ENCODE measurements at regions not wholly inside any gene's neighbourhood (a gene's known extent, or its start where the extent isn't known, plus 50 kb on each side); places are given as distances from the start of the nearest gene placed in this dataset.

DNA sequence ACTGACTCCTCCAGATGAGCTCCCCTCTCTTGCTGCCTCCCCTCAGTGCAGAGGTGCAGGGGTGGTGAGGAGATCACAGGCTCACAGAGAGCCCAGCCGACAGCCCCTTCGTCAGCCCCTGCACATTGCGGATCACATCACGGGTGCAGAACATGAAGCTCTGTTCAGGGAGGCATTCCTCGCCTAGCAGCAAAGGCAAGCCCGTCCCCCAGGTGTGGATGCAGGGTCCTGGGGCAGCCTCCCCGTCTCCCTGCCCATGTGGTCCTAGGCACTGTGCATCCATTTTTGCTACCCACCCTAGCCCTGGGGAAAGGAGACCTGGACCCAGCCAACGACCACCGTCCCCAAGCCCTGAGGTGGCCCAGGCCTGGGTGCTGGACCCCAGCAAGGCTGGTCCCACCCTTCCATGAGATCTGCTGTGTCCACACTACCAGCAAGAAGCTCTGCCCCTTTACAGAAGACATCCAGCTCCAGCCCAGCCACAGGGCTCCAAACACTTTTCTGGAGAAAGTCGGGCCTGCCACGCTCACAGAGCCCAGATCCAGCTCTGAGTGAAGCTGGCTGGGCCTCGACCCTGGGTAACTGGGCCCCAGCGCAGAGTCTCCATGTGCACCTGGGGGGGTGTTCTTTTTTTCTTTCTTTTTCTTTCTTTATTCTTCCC lies 248.7 kb downstream of the NPHP4 start:
- no peaks in the 10 kb centered on the region for H3K27me3 Mint-ChIP-seq (ENCODE audit: insufficient read depth)
- no peak overlapping the region for H3K4me3 Mint-ChIP-seq
- intact Hi-C loops (cut with micrococcal nuclease): loop anchor here (2.0 kb wide), 1 partner anchor 107 kb away; no protein-coding TSS in a partner anchor
- no peak overlapping the region for H3K27ac Mint-ChIP-seq
- no peak for DNase-seq (ENCODE audit: low spot score)
- no peaks in the 10 kb centered on the region for H3K4me1 Mint-ChIP-seq (ENCODE audit: low read depth)
- H3K9me3 Mint-ChIP-seq: no peaks in the 10 kb centered on the region
- no peaks in the 10 kb centered on the region for H3K36me3 Mint-ChIP-seq (ENCODE audit: low read depth)

DNA sequence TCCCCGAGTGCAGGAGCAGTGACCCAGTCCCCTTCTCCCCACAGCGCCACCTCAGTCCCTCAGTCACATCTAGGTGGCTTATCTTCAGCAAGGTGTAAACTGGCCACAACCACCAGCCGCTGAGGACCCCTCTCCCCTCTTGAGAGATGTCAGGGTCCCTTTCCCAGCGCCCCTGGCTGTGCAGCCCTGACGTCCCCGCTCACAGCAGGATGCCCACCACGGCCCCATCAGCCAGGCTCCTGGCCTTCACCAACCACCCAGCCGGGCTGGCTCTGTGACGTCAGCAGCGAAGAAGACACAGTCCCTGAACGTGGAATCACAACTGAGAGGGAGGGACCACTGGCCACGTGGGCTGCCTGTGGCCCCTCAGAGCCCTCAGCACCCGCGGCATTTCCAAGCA lies 249.4 kb downstream of the NPHP4 start:
- DNase-seq (ENCODE audit: low spot score): no peak
- Mint-ChIP-seq H3K4me3 (no peak overlapping the region), H3K36me3 (ENCODE audit: low read depth) (no peaks in the 10 kb centered on the region), H3K27ac (no peak overlapping the region), H3K27me3 (ENCODE audit: insufficient read depth) (no peaks in the 10 kb centered on the region), H3K9me3 (no peaks in the 10 kb centered on the region), H3K4me1 (ENCODE audit: low read depth) (no peaks in the 10 kb centered on the region)
- intact Hi-C loops (cut with micrococcal nuclease): no loop called here

DNA sequence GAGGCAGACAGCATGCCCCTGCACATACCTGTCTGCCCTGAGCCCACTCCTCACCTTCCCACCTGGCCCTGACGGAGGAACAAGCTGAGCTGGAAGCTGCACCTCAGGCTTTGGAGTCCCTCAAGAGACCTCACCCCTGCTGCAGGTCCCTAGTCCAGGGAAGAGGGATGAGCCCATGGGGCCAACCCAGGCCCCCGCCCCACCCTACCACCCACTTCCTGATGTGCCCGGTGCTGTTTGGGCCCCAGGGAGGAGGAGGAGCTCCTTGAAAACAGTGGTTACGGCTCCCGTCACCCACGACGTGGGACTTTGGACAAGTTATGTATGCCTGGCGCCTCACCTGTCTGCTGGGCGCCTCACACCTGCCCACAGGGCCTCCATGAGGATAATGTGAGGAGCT lies 250.2 kb downstream of the NPHP4 start:
- DNase-seq (ENCODE audit: low spot score): no peak
- no peaks in the 10 kb centered on the region for H3K9me3 Mint-ChIP-seq
- H3K27me3 Mint-ChIP-seq (ENCODE audit: insufficient read depth): no peaks in the 10 kb centered on the region
- no peaks in the 10 kb centered on the region for H3K4me1 Mint-ChIP-seq (ENCODE audit: low read depth)
- no peaks in the 10 kb centered on the region for H3K36me3 Mint-ChIP-seq (ENCODE audit: low read depth)
- intact Hi-C loops (cut with micrococcal nuclease): no loop called here
- no peak overlapping the region for H3K27ac Mint-ChIP-seq
- no peak overlapping the region for H3K4me3 Mint-ChIP-seq

DNA sequence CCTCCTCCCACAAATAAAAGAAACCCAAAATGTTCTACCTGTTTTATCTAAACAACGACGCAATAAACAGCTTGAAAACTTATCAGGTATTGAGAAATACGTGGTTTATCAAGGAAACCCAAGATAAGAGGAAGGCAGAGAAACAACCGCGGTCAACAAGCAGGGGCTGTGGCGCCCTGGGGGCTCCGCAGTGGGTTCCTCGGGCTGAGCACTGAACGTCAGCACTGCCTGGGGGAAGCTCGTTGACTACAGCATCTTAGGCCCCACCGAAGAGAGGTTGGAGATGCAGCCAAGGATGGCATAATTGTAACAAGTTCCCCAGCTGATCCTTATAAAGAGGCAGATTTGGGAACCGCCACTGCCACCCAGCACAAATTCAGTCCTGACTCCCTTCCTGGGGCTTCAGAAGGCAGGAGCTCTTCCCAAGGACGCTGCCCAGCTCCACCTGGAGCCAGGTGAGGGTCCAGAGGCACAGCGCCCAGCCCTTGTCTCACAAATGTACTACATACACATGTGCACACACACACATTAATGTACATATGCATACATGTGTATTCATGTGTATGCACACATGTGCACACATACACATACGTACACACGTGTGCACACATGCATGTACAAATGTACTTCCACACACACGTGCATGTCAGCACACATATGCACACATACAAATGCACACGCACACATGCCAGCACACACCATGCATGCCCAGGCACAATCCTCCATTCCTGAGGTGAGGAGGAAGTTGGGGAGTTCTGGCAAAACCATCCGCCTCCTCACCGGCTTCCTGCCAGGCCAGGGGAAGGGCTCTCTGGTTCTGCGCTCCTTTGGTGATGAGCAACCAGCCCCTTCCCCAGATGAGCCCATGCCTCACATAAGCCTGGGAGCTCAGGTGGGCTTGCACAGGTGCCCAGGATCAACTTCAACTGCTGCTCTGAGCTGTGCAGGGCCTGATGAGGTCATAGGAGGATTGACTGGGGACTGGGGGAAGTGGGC lies 251.1 kb downstream of the NPHP4 start:
- Mint-ChIP-seq H3K27me3 (ENCODE audit: insufficient read depth) (no peaks in the 10 kb centered on the region), H3K4me1 (ENCODE audit: low read depth) (no peaks in the 10 kb centered on the region), H3K9me3 (no peaks in the 10 kb centered on the region), H3K27ac (no peak overlapping the region), H3K36me3 (ENCODE audit: low read depth) (no peaks in the 10 kb centered on the region), H3K4me3 (no peak overlapping the region)
- intact Hi-C loops (cut with micrococcal nuclease): no loop called here
- DNase-seq (ENCODE audit: low spot score): no peak

DNA sequence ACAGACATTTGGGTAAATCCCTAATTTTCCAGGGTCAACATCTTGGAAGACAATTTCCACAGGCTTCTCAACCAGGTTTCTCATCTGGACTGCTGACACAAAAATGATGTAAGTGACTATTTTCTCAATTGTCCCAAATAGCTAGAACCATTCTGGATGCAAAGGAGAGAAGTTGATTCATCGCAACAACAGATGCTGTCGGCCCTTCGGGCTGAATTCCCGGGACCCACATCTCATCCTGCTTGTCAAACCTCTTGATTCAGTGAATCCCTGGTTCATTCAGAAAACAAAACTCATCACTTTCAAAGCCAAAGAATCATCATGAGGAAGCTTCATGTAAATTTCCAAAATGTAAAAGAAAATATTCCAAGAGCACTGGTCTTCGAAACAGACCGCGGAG lies 251.8 kb downstream of the NPHP4 start:
- Mint-ChIP-seq H3K4me1 (ENCODE audit: low read depth) (no peaks in the 10 kb centered on the region), H3K27me3 (ENCODE audit: insufficient read depth) (no peaks in the 10 kb centered on the region), H3K36me3 (ENCODE audit: low read depth) (no peaks in the 10 kb centered on the region), H3K4me3 (no peak overlapping the region), H3K27ac (no peak overlapping the region), H3K9me3 (no peaks in the 10 kb centered on the region)
- no peak for DNase-seq (ENCODE audit: low spot score)
- intact Hi-C loops (cut with micrococcal nuclease): no loop called here

DNA sequence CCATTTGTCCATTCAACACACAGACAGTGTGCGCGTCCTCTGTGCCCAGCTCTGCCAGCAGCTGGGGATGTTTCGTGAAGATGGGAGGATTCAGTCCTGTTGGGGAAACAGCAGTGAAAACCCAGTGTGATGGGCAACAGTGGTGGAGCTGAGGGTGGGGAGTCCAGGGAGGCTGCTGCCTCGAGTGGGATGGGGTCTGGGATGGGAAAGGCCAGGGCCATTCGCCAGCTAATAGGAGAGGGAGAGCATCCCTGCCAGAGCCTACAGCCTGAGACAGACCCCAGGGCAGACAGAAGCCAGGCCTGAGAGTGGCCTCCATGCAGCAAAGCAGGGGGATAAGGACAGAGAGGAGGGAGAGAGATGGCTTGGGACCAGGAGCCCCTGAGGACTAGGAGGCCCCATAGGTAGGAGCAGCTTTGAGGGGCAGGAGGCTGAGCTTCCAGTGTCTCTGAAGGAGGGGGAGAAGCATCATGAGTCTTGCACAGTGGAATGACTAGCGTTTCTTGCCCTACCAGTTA lies 252.6 kb downstream of the NPHP4 start:
- no peak overlapping the region for H3K4me3 Mint-ChIP-seq
- H3K36me3 Mint-ChIP-seq (ENCODE audit: low read depth): no peaks in the 10 kb centered on the region
- H3K27ac Mint-ChIP-seq: no peak overlapping the region
- DNase-seq (ENCODE audit: low spot score): no peak
- no peaks in the 10 kb centered on the region for H3K4me1 Mint-ChIP-seq (ENCODE audit: low read depth)
- no peaks in the 10 kb centered on the region for H3K27me3 Mint-ChIP-seq (ENCODE audit: insufficient read depth)
- H3K9me3 Mint-ChIP-seq: no peaks in the 10 kb centered on the region
- intact Hi-C loops (cut with micrococcal nuclease): no loop called here

DNA sequence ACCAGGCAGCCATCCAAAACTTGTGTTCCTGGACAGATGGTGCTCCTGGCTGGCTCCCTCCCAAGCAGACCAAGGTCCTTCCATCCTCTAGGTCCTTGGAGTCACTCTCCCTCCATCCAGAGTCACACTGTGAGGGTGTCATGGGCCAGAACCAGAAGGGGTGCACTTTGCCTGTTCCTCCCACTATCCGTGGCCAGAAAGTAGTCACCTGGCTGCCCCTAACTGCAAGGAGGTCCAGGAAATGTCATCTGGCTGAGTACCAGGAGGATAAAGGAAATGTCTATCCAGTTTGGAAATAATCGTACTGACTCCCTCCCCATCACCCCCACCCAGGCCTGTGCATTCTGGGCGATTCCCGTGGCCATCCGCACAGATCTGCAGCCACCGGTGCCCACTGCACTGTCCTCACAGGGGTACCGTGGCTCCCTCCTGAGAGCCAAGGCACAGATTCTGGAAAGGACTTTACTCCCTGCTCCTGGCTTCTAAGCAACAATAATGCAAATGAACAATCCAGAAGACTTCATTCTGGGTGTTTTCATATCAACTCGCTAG lies 253.2 kb downstream of the NPHP4 start:
- Mint-ChIP-seq H3K4me1 (ENCODE audit: low read depth) (no peaks in the 10 kb centered on the region), H3K4me3 (no peak overlapping the region), H3K36me3 (ENCODE audit: low read depth) (no peaks in the 10 kb centered on the region), H3K27ac (no peak overlapping the region), H3K27me3 (ENCODE audit: insufficient read depth) (no peaks in the 10 kb centered on the region), H3K9me3 (no peaks in the 10 kb centered on the region)
- DNase-seq (ENCODE audit: low spot score): no peak
- intact Hi-C loops (cut with micrococcal nuclease): no loop called here

DNA sequence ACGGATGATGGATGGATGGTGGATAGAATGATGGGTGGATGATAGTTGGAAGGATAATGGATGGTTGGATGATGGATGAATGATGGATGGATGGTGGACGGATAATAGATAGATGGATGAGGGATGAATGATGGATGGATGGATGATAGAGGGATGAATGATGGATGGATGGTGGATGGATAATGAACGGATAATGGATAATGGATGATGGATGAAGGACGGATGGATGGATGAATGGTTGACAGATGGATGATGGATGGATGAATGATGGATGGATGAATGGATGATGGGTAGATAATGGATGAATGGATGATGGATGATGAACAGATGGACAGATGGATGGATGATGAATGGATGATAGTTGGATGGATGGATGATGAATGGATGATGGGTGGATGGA lies 255.1 kb downstream of the NPHP4 start:
- no peaks in the 10 kb centered on the region for H3K36me3 Mint-ChIP-seq (ENCODE audit: low read depth)
- intact Hi-C loops (cut with micrococcal nuclease): no loop called here

DNA sequence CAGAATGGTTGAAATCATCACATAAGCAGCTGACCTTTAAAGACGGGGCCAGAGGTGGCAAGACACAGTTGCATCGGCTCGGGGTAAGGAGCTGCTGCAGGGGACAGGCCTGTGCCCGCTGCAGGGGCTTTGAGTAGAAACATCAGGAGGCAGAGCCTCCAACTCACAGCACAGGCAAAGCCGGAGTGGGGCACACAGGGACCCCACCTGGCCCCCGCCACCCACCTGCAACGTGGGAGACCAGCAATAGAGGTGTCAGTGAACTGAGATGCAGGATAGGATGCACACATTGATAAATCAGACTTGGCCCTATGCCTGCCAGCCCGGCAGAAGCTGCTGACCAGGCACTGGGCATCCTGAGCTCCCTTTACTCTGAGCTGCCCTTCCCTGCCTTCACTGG lies 257.2 kb downstream of the NPHP4 start:
- H3K4me3 Mint-ChIP-seq: no peak overlapping the region
- H3K36me3 Mint-ChIP-seq (ENCODE audit: low read depth): no peaks in the 10 kb centered on the region
- H3K27ac Mint-ChIP-seq: no peak overlapping the region
- H3K27me3 Mint-ChIP-seq (ENCODE audit: insufficient read depth): peaks cover 2% of the 10 kb centered on the region
- intact Hi-C loops (cut with micrococcal nuclease): no loop called here
- H3K4me1 Mint-ChIP-seq (ENCODE audit: low read depth): no peaks in the 10 kb centered on the region
- H3K9me3 Mint-ChIP-seq: no peaks in the 10 kb centered on the region
- no peak for DNase-seq (ENCODE audit: low spot score)

More for the DNA sequence above, 255.1 kb downstream of the NPHP4 start:
- no peak overlapping the region for H3K4me3 Mint-ChIP-seq
- H3K4me1 Mint-ChIP-seq (ENCODE audit: low read depth): no peaks in the 10 kb centered on the region
- DNase-seq (ENCODE audit: low spot score): no peak
- H3K27me3 Mint-ChIP-seq (ENCODE audit: insufficient read depth): no peaks in the 10 kb centered on the region
- no peaks in the 10 kb centered on the region for H3K9me3 Mint-ChIP-seq
- no peak overlapping the region for H3K27ac Mint-ChIP-seq

DNA sequence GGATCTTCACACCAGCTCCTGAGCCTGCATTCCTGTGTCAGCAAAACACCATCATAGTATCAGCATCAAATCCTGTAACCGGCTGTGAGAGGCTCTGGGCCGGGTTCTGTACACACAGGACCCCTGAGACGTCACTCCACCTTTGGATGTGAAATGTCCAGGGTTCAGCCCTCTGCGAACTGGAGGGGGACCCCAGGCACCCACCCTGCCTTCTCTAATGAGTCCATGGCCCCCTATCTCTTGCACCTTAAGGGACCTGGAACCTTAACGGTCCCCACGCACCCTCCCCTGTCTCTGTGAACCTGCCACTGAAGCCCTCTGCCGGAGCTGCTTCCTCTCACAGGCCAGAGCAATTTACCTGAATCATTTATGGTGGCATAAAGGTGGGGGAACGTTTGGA lies 257.8 kb downstream of the NPHP4 start:
- DNase-seq (ENCODE audit: low spot score): no peak
- Mint-ChIP-seq H3K36me3 (ENCODE audit: low read depth) (no peaks in the 10 kb centered on the region), H3K9me3 (no peaks in the 10 kb centered on the region), H3K4me1 (ENCODE audit: low read depth) (no peaks in the 10 kb centered on the region), H3K27ac (no peak overlapping the region), H3K27me3 (ENCODE audit: insufficient read depth) (peaks cover 2% of the 10 kb centered on the region), H3K4me3 (no peak overlapping the region)
- intact Hi-C loops (cut with micrococcal nuclease): no loop called here

DNA sequence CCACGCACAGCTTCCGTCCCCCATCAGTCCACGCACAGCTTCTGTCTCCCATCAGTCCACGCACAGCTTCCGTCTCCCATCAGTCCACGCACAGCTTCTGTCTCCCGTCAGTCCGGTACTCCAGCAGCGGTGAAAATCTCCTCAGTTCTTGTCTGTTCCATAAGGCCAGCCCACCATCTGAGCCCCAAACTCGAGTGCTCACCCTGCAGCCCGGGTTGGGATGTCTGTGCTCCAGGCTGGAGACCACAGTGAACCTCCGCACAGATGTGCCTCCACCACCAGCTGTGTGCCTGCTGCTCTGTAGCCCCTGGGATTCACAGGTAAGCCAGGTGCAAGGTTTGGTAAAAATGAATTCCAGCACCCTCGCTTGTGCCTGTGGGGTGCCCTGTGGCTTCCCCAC lies 258.6 kb downstream of the NPHP4 start:
- no peak overlapping the region for H3K4me3 Mint-ChIP-seq
- no peaks in the 10 kb centered on the region for H3K4me1 Mint-ChIP-seq (ENCODE audit: low read depth)
- intact Hi-C loops (cut with micrococcal nuclease): no loop called here
- no peak for DNase-seq (ENCODE audit: low spot score)
- H3K27me3 Mint-ChIP-seq (ENCODE audit: insufficient read depth): peaks cover 2% of the 10 kb centered on the region
- no peak overlapping the region for H3K27ac Mint-ChIP-seq
- H3K36me3 Mint-ChIP-seq (ENCODE audit: low read depth): no peaks in the 10 kb centered on the region
- no peaks in the 10 kb centered on the region for H3K9me3 Mint-ChIP-seq

DNA sequence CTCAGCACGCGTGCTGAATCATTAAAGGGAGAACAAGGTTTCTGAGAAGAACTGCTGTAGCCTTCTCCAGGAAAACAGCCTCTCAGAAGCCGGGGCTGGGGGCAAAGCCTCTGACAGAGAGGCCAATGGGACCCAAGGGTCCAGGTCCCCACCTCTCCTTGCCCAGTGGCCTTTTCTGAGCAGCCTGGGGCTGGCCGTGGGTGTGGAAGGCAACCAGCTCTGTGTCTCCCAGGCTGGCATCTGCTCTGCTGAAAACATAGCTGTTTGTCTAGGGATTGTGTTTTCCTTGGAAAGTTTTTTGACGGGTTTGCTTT lies 261.2 kb downstream of the NPHP4 start:
- no peak overlapping the region for H3K4me3 Mint-ChIP-seq
- H3K9me3 Mint-ChIP-seq: no peaks in the 10 kb centered on the region
- intact Hi-C loops (cut with micrococcal nuclease): no loop called here
- no peak overlapping the region for H3K27ac Mint-ChIP-seq
- H3K4me1 Mint-ChIP-seq (ENCODE audit: low read depth): no peaks in the 10 kb centered on the region
- DNase-seq (ENCODE audit: low spot score): no peak
- no peaks in the 10 kb centered on the region for H3K36me3 Mint-ChIP-seq (ENCODE audit: low read depth)
- H3K27me3 Mint-ChIP-seq (ENCODE audit: insufficient read depth): peaks cover 4% of the 10 kb centered on the region
